T follicular helper cell (primary cell): ENCODE measurements at regions not wholly inside any gene's neighbourhood (a gene's known extent, or its start where the extent isn't known, plus 50 kb on each side); places are given as distances from the start of the nearest gene placed in this dataset.
"Not testable (repeated sequence)": the region's sequence is repeated elsewhere in the genome, so short reads cannot be mapped to it uniquely, and the experiment has no call there.

Experiments
- DNase-seq: peaks from one replicate; pipeline ENCODE4 v3.0.0-alpha.2; 2020; ENCODE audit warnings: low read depth

GRCh38 chr17:33901085-33901484 is 354.0 kb upstream of the CCL2 start:
- DNase-seq: no peak

GRCh38 chr17:33902901-33903449 is 352.1 kb upstream of the CCL2 start:
- no peak for DNase-seq

- DNase-seq: no peak
Observed at GRCh38 chr17:33904476-33904875, 350.6 kb upstream of the CCL2 start.

- no peak for DNase-seq
Observed at GRCh38 chr17:33905338-33905800, 349.7 kb upstream of the CCL2 start.

- DNase-seq: no peak
Observed at GRCh38 chr17:33908363-33909064, 346.6 kb upstream of the CCL2 start.

- no peak for DNase-seq
Observed at GRCh38 chr17:33910200-33910857, 344.8 kb upstream of the CCL2 start.

GRCh38 chr17:33914125-33914524 is 341.0 kb upstream of the CCL2 start:
- no peak for DNase-seq

- no peak for DNase-seq
Observed at GRCh38 chr17:33922971-33923370, 332.1 kb upstream of the CCL2 start.

GRCh38 chr17:33924104-33924503 is 331.0 kb upstream of the CCL2 start:
- no peak for DNase-seq

GRCh38 chr17:33925649-33926048 is 329.4 kb upstream of the CCL2 start:
- DNase-seq: no peak

GRCh38 chr17:33927732-33928133 is 327.4 kb upstream of the CCL2 start:
- DNase-seq: no peak

- no peak for DNase-seq
Observed at GRCh38 chr17:33929181-33929724, 325.8 kb upstream of the CCL2 start.

- DNase-seq: not testable (repeated sequence)
Observed at GRCh38 chr17:33931148-33931814, 323.8 kb upstream of the CCL2 start.

- DNase-seq: no peak
Observed at GRCh38 chr17:33932996-33933395, 322.1 kb upstream of the CCL2 start.

- no peak for DNase-seq
Observed at GRCh38 chr17:33933576-33933975, 321.5 kb upstream of the CCL2 start.

- DNase-seq: no peak
Observed at GRCh38 chr17:33934696-33935095, 320.4 kb upstream of the CCL2 start.

- DNase-seq: no peak
Observed at GRCh38 chr17:33935822-33936221, 319.3 kb upstream of the CCL2 start.

GRCh38 chr17:33936764-33937163 is 318.3 kb upstream of the CCL2 start:
- no peak for DNase-seq

GRCh38 chr17:33939959-33940358 is 315.1 kb upstream of the CCL2 start:
- no peak for DNase-seq

- no peak for DNase-seq
Observed at GRCh38 chr17:33940769-33941370, 314.2 kb upstream of the CCL2 start.

GRCh38 chr17:33941744-33942143 is 313.3 kb upstream of the CCL2 start:
- no peak for DNase-seq

- DNase-seq: no peak
Observed at GRCh38 chr17:33942414-33942813, 312.7 kb upstream of the CCL2 start.
